ENCODE measurements at regions not wholly inside any gene's neighbourhood (a gene's known extent, or its start where the extent isn't known, plus 50 kb on each side); places are given as distances from the start of the nearest gene placed in this dataset.

GRCh38 chr4:123114915-123115756 lies 192.7 kb upstream of the NUDT6 start:
- RAD21 ChIA-PET (ENCODE audit: unreplicated experiment): no interaction called here
- no peak overlapping the region for H2AFZ ChIP-seq (ENCODE audit: control insufficient read depth, low read depth, low read length)
- H3K79me2 ChIP-seq (ENCODE audit: control insufficient read depth, insufficient read depth, low read length): no peaks in the 10 kb centered on the region
- CTCF ChIA-PET: no interaction called here
- ATAC-seq (no peak), FAIRE-seq (no peak), DNase-seq (ENCODE audit: low read depth, low spot score) (no peak)
- SMC1A ChIA-PET (ENCODE audit: uncharacterized antibody, unreplicated experiment): interaction anchor here (1.5 kb wide), 1 partner anchor 449 kb away, joined by 3 read pairs; no protein-coding TSS in a partner anchor
- 98% methylated on average over 27 of the region's 39 CpGs for WGBS (ENCODE audit: insufficient coverage, insufficient replicate concordance, low lambda C conversion rate, missing lambda C conversion rate)
- H3K9ac ChIP-seq (ENCODE audit: control insufficient read depth, insufficient read depth, low read length): no peak overlapping the region
- H4K20me1 ChIP-seq (ENCODE audit: control insufficient read depth, insufficient read depth): no peaks in the 10 kb centered on the region
- in situ Hi-C loops (cut with MboI): loop anchor here (25.0 kb wide), 1 partner anchor 997 kb away; no protein-coding TSS in a partner anchor
- H3K9me3 ChIP-seq (replicated peaks; ENCODE audit: control insufficient read depth, insufficient read depth, low read length): peaks cover 11% of the 10 kb centered on the region; the same call in 2 of the 3 replicates
- TF ChIP-seq IRF4 (IDR thresholded peaks at IDR 0.05; ENCODE audit: low read depth, low read length): no peak
- no peak for TF ChIP-seq HDAC2 (IDR thresholded peaks at IDR 0.05)
- no peaks in the 10 kb centered on the region; a peak in 1 of 4 replicates for H3K36me3 ChIP-seq (ENCODE audit: control insufficient read depth in 2 of 2, insufficient read depth in 2 of 2, low read length in 1 of 2)
- intact Hi-C loops (cut with micrococcal nuclease; ENCODE audit: unreplicated experiment): no loop called here
- H3K4me3 ChIP-seq: no peak overlapping the region
- H3K4me2 ChIP-seq (ENCODE audit: control insufficient read depth, insufficient read depth): no peak overlapping the region
- BruUV-seq (replicated peaks): no TSS peak
- POLR2A ChIA-PET: no interaction called here
- no peaks in the 10 kb centered on the region for H3K27me3 ChIP-seq (replicated peaks in 1 of 2; ENCODE audit: control insufficient read depth in 2 of 2, insufficient read depth in 2 of 2, low read length in 1 of 2)
- H3K27ac ChIP-seq (ENCODE audit: control insufficient read depth, insufficient read depth): no peak overlapping the region
- H3K4me1 ChIP-seq (ENCODE audit: control insufficient read depth, insufficient read depth, low read length): no peaks in the 10 kb centered on the region

- Histone ChIP-seq H2AFZ (ENCODE audit: control insufficient read depth, low read depth, low read length) (no peak overlapping the region), H3K36me3 (ENCODE audit: control insufficient read depth in 2 of 2, insufficient read depth in 2 of 2, low read length in 1 of 2) (no peaks in the 10 kb centered on the region; a peak in 1 of 4 replicates), H3K4me3 (no peak overlapping the region), H3K9me3 (replicated peaks; ENCODE audit: control insufficient read depth, insufficient read depth, low read length) (peaks cover 11% of the 10 kb centered on the region; the same call in 2 of the 3 replicates), H3K4me1 (ENCODE audit: control insufficient read depth, insufficient read depth, low read length) (no peaks in the 10 kb centered on the region), H3K4me2 (ENCODE audit: control insufficient read depth, insufficient read depth) (no peak overlapping the region), H3K9ac (ENCODE audit: control insufficient read depth, insufficient read depth, low read length) (no peak overlapping the region), H3K27me3 (replicated peaks in 1 of 2; ENCODE audit: control insufficient read depth in 2 of 2, insufficient read depth in 2 of 2, low read length in 1 of 2) (no peaks in the 10 kb centered on the region), H3K27ac (ENCODE audit: control insufficient read depth, insufficient read depth) (no peak overlapping the region), H4K20me1 (ENCODE audit: control insufficient read depth, insufficient read depth) (no peaks in the 10 kb centered on the region), H3K79me2 (ENCODE audit: control insufficient read depth, insufficient read depth, low read length) (no peaks in the 10 kb centered on the region)
- intact Hi-C loops (cut with micrococcal nuclease; ENCODE audit: unreplicated experiment): no loop called here
- BruUV-seq (replicated peaks): no TSS peak
- DNase-seq (ENCODE audit: low read depth, low spot score) (no peak), FAIRE-seq (no peak), ATAC-seq (no peak)
- CTCF ChIA-PET: interaction anchor here (1.0 kb wide), 1 partner anchor 9 kb away, joined by 4 read pairs; no protein-coding TSS in a partner anchor
- 96% methylated on average over 1 of the region's 1 CpG for WGBS (ENCODE audit: insufficient coverage, insufficient replicate concordance, low lambda C conversion rate, missing lambda C conversion rate)
- TF ChIP-seq ZSCAN29 (IDR thresholded peaks at IDR 0.05) (no peak), TARDBP (IDR thresholded peaks at IDR 0.05; ENCODE audit: borderline replicate concordance) (no peak), HDGF (IDR thresholded peaks at IDR 0.05) (no peak), HDAC6 (IDR thresholded peaks at IDR 0.05; ENCODE audit: unreplicated experiment) (no peak), SMC3 (IDR thresholded peaks at IDR 0.05; ENCODE audit: borderline replicate concordance, low read length) (no peak), MAX (IDR thresholded peaks at IDR 0.05; ENCODE audit: low read depth, low read length) (no peak)
- SMC1A ChIA-PET (ENCODE audit: uncharacterized antibody, unreplicated experiment): interaction anchor here (1.5 kb wide), 1 partner anchor 448 kb away, joined by 3 read pairs; no protein-coding TSS in a partner anchor
- in situ Hi-C loops (cut with MboI): loop anchor here (25.0 kb wide), 1 partner anchor 996 kb away; no protein-coding TSS in a partner anchor
- RAD21 ChIA-PET (ENCODE audit: unreplicated experiment): interaction anchor here (0.9 kb wide), 1 partner anchor 9 kb away, joined by 3 read pairs; no protein-coding TSS in a partner anchor
- POLR2A ChIA-PET: no interaction called here
These were observed 194.0 kb upstream of the NUDT6 start for GRCh38 chr4:123116412-123116811.
